ENCODE measurements at regions not wholly inside any gene's neighbourhood (a gene's known extent, or its start where the extent isn't known, plus 50 kb on each side); places are given as distances from the start of the nearest gene placed in this dataset.

GRCh38 chr2:236501531-236501930 lies 68.1 kb upstream of the ACKR3 start:
- TF ChIP-seq CTCF (IDR thresholded peaks at IDR 0.05) (no peak), POLR2AphosphoS5 (IDR thresholded peaks at IDR 0.05) (no peak)
